Gastroesophageal sphincter (tissue), 3 donors: ENCODE measurements at regions not wholly inside any gene's neighbourhood (a gene's known extent, or its start where the extent isn't known, plus 50 kb on each side); places are given as distances from the start of the nearest gene placed in this dataset.

Experiments used
- EP300 ChIP-seq: sonication (generic); formaldehyde crosslinking; IDR thresholded peaks from one replicate; pipeline ENCODE4 v1.6.1; 2017; ENCODE audit warnings: antibody characterized with exemption, mild to moderate bottlenecking
- POLR2A ChIP-seq, 2 donors: fragments of 450-650 bp; IDR thresholded peaks; one replicate each; pipeline ENCODE4 v1.6.1; 2017; ENCODE audit warnings: antibody characterized with exemption in 2 of 2, mild to moderate bottlenecking in 2 of 2, moderate library complexity in 1 of 2
- TF ChIP-seq, protein P1 (sequence below), 4 experiments: fragments of 200-600 bp in 2 of 4; fragments of 450-650 bp in 2 of 4; sonication (generic) in 1 of 4; IDR thresholded peaks; one replicate each; pipeline ENCODE4 v1.5.1; 2017 to 2019; ENCODE audit warnings: antibody characterized with exemption in 4 of 4, mild to moderate bottlenecking in 2 of 4, moderate library complexity in 2 of 4

DNA sequence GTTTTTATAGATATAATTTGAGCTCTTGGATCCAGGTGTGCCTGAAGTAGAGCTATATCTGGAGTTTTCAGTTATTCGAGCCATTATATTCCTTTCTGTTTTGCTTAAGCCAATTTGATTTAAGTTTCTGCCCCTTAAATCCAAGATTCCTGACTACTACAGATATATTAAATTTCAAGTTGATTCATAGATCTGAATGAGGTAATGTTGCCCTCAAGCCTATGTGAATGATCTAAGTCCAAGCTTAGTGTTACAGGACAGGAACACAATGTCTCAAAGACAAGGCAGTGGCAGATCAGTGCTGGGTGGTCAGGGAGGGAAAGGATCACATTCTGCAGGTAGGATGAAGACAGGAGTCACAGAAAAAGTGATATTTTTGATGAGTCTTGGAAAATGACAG lies 75.7 kb upstream of the CTBP2 start:
- TF ChIP-seq, protein P1, sequence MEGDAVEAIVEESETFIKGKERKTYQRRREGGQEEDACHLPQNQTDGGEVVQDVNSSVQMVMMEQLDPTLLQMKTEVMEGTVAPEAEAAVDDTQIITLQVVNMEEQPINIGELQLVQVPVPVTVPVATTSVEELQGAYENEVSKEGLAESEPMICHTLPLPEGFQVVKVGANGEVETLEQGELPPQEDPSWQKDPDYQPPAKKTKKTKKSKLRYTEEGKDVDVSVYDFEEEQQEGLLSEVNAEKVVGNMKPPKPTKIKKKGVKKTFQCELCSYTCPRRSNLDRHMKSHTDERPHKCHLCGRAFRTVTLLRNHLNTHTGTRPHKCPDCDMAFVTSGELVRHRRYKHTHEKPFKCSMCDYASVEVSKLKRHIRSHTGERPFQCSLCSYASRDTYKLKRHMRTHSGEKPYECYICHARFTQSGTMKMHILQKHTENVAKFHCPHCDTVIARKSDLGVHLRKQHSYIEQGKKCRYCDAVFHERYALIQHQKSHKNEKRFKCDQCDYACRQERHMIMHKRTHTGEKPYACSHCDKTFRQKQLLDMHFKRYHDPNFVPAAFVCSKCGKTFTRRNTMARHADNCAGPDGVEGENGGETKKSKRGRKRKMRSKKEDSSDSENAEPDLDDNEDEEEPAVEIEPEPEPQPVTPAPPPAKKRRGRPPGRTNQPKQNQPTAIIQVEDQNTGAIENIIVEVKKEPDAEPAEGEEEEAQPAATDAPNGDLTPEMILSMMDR (IDR thresholded peaks at IDR 0.05) = no peak
- TF ChIP-seq EP300 (no peak), POLR2A (IDR thresholded peaks at IDR 0.05) (no peak)
